ENCODE measurements at regions not wholly inside any gene's neighbourhood (a gene's known extent, or its start where the extent isn't known, plus 50 kb on each side); places are given as distances from the start of the nearest gene placed in this dataset.

- Histone ChIP-seq H3K4me3 (no peak overlapping the region), H3K27me3 (no peaks in the 10 kb centered on the region), H3K36me3 (no peaks in the 10 kb centered on the region), H3K9me3 (no peaks in the 10 kb centered on the region)
- DNase-seq, result no peak
Measured at GRCh38 chr9:118483677-118484076, 779.5 kb downstream of the TLR4 start.

- Histone ChIP-seq H3K36me3 (no peaks in the 10 kb centered on the region), H3K4me3 (no peak overlapping the region), H3K9me3 (no peaks in the 10 kb centered on the region), H3K27me3 (no peaks in the 10 kb centered on the region)
- DNase-seq, result no peak
Measured at GRCh38 chr9:118503236-118503635, 799.0 kb downstream of the TLR4 start.

- Histone ChIP-seq H3K9me3 (no peaks in the 10 kb centered on the region), H3K36me3 (no peaks in the 10 kb centered on the region), H3K4me3 (no peak overlapping the region), H3K27me3 (no peaks in the 10 kb centered on the region)
- DNase-seq, result no peak
Measured at GRCh38 chr9:118510711-118511110, 806.5 kb downstream of the TLR4 start.

- H3K9me3 ChIP-seq, result no peaks in the 10 kb centered on the region
Measured at GRCh38 chr9:118515947-118516346, 811.7 kb downstream of the TLR4 start.

GRCh38 chr9:118521261-118521660, 817.1 kb downstream of the TLR4 start:
- H3K9me3 ChIP-seq, result no peaks in the 10 kb centered on the region
- H3K27me3 ChIP-seq, result no peaks in the 10 kb centered on the region
- no peak for DNase-seq
- no peak overlapping the region for H3K4me3 ChIP-seq
- no peaks in the 10 kb centered on the region for H3K36me3 ChIP-seq

More at GRCh38 chr9:118515947-118516346, 811.7 kb downstream of the TLR4 start:
- Histone ChIP-seq H3K4me3 (no peak overlapping the region), H3K27me3 (no peaks in the 10 kb centered on the region), H3K36me3 (no peaks in the 10 kb centered on the region)
- no peak for DNase-seq

GRCh38 chr9:118522093-118523028, 818.2 kb downstream of the TLR4 start:
- Histone ChIP-seq H3K36me3 (no peaks in the 10 kb centered on the region), H3K4me3 (no peak overlapping the region), H3K9me3 (no peaks in the 10 kb centered on the region), H3K27me3 (no peaks in the 10 kb centered on the region)
- DNase-seq, result peak; percentile 37

- H3K9me3 ChIP-seq, result no peaks in the 10 kb centered on the region
- no peak for DNase-seq
- no peak overlapping the region for H3K4me3 ChIP-seq
- no peaks in the 10 kb centered on the region for H3K27me3 ChIP-seq
- H3K36me3 ChIP-seq, result no peaks in the 10 kb centered on the region
Measured at GRCh38 chr9:118527261-118527660, 823.1 kb downstream of the TLR4 start.

- Histone ChIP-seq H3K4me3 (no peak overlapping the region), H3K9me3 (no peaks in the 10 kb centered on the region), H3K36me3 (no peaks in the 10 kb centered on the region), H3K27me3 (no peaks in the 10 kb centered on the region)
- peak; percentile 24 for DNase-seq
Measured at GRCh38 chr9:118529210-118529609, 825.0 kb downstream of the TLR4 start.

GRCh38 chr9:118529624-118530214, 825.5 kb downstream of the TLR4 start:
- H3K9me3 ChIP-seq, result no peaks in the 10 kb centered on the region
- DNase-seq, result no peak
- H3K36me3 ChIP-seq, result no peaks in the 10 kb centered on the region
- no peak overlapping the region for H3K4me3 ChIP-seq
- no peaks in the 10 kb centered on the region for H3K27me3 ChIP-seq

GRCh38 chr9:118532592-118532991, 828.4 kb downstream of the TLR4 start:
- no peak for DNase-seq
- Histone ChIP-seq H3K36me3 (no peaks in the 10 kb centered on the region), H3K9me3 (no peaks in the 10 kb centered on the region), H3K27me3 (no peaks in the 10 kb centered on the region), H3K4me3 (no peak overlapping the region)

GRCh38 chr9:118533101-118533500, 828.9 kb downstream of the TLR4 start:
- Histone ChIP-seq H3K27me3 (no peaks in the 10 kb centered on the region), H3K4me3 (no peak overlapping the region), H3K36me3 (no peaks in the 10 kb centered on the region), H3K9me3 (no peaks in the 10 kb centered on the region)
- DNase-seq, result no peak

- DNase-seq, result no peak
Measured at GRCh38 chr9:118533850-118534249, 829.6 kb downstream of the TLR4 start.

GRCh38 chr9:118536153-118536552, 832.0 kb downstream of the TLR4 start:
- no peaks in the 10 kb centered on the region for H3K27me3 ChIP-seq
- H3K4me3 ChIP-seq, result no peak overlapping the region
- no peaks in the 10 kb centered on the region for H3K36me3 ChIP-seq
- H3K9me3 ChIP-seq, result no peaks in the 10 kb centered on the region
- no peak for DNase-seq

More at GRCh38 chr9:118533850-118534249, 829.6 kb downstream of the TLR4 start:
- H3K27me3 ChIP-seq, result no peaks in the 10 kb centered on the region
- no peaks in the 10 kb centered on the region for H3K36me3 ChIP-seq
- H3K9me3 ChIP-seq, result no peaks in the 10 kb centered on the region
- H3K4me3 ChIP-seq, result no peak overlapping the region

- Histone ChIP-seq H3K36me3 (no peaks in the 10 kb centered on the region), H3K4me3 (no peak overlapping the region), H3K27me3 (no peaks in the 10 kb centered on the region), H3K9me3 (no peaks in the 10 kb centered on the region)
- no peak for DNase-seq
Measured at GRCh38 chr9:118538959-118539358, 830.3 kb downstream of the BRINP1 start.

- H3K4me3 ChIP-seq, result no peak overlapping the region
- no peaks in the 10 kb centered on the region for H3K9me3 ChIP-seq
- H3K27me3 ChIP-seq, result no peaks in the 10 kb centered on the region
- H3K36me3 ChIP-seq, result no peaks in the 10 kb centered on the region
- DNase-seq, result no peak
Measured at GRCh38 chr9:118553465-118553864, 815.8 kb downstream of the BRINP1 start.

GRCh38 chr9:118554987-118555386, 814.2 kb downstream of the BRINP1 start:
- Histone ChIP-seq H3K27me3 (no peaks in the 10 kb centered on the region), H3K4me3 (no peak overlapping the region), H3K36me3 (no peaks in the 10 kb centered on the region), H3K9me3 (no peaks in the 10 kb centered on the region)
- DNase-seq, result no peak

- Histone ChIP-seq H3K36me3 (no peaks in the 10 kb centered on the region), H3K4me3 (no peak overlapping the region), H3K9me3 (no peaks in the 10 kb centered on the region), H3K27me3 (no peaks in the 10 kb centered on the region)
- no peak for DNase-seq
Measured at GRCh38 chr9:118558026-118558425, 811.2 kb downstream of the BRINP1 start.

- H3K27me3 ChIP-seq, result no peaks in the 10 kb centered on the region
- no peak for DNase-seq
- no peak overlapping the region for H3K4me3 ChIP-seq
- no peaks in the 10 kb centered on the region for H3K9me3 ChIP-seq
- H3K36me3 ChIP-seq, result no peaks in the 10 kb centered on the region
Measured at GRCh38 chr9:118558891-118559290, 810.3 kb downstream of the BRINP1 start.
